ENCODE measurements at regions not wholly inside any gene's neighbourhood (a gene's known extent, or its start where the extent isn't known, plus 50 kb on each side); places are given as distances from the start of the nearest gene placed in this dataset.
A peak's percentile ranks its signal among the peaks of the same experiment; 100 is the strongest.

- DNase-seq (ENCODE audit: low spot score), result no peak
Observed at GRCh38 chr6:167674486-167674885, 152.2 kb upstream of the AFDN start.

GRCh38 chr6:167676000-167676665, 150.6 kb upstream of the AFDN start:
- DNase-seq (ENCODE audit: low spot score), result no peak

GRCh38 chr6:167676666-167677421, 149.9 kb upstream of the AFDN start:
- DNase-seq (ENCODE audit: low spot score), result no peak

- DNase-seq (ENCODE audit: low spot score), result no peak
Observed at GRCh38 chr6:167677422-167677789, 149.3 kb upstream of the AFDN start.

- no peak for DNase-seq (ENCODE audit: low spot score)
Observed at GRCh38 chr6:167678102-167679101, 148.3 kb upstream of the AFDN start.

GRCh38 chr6:167679122-167679736, 147.5 kb upstream of the AFDN start:
- DNase-seq (ENCODE audit: low spot score), result no peak

- DNase-seq (ENCODE audit: low spot score), result no peak
Observed at GRCh38 chr6:167679790-167680604, 146.7 kb upstream of the AFDN start.

- no peak for DNase-seq (ENCODE audit: low spot score)
Observed at GRCh38 chr6:167680605-167681149, 146.0 kb upstream of the AFDN start.

- DNase-seq (ENCODE audit: low spot score), result peak; percentile 29
Observed at GRCh38 chr6:167682125-167682524, 144.6 kb upstream of the AFDN start.

- no peak for DNase-seq (ENCODE audit: low spot score)
Observed at GRCh38 chr6:167682546-167683027, 144.1 kb upstream of the AFDN start.

- peak; percentile 97 for DNase-seq (ENCODE audit: low spot score)
Observed at GRCh38 chr6:167683028-167683862, 143.5 kb upstream of the AFDN start.

GRCh38 chr6:167684276-167685104, 142.2 kb upstream of the AFDN start:
- no peak for DNase-seq (ENCODE audit: low spot score)

- DNase-seq (ENCODE audit: low spot score), result no peak
Observed at GRCh38 chr6:167685654-167686053, 141.1 kb upstream of the AFDN start.

- no peak for DNase-seq (ENCODE audit: low spot score)
Observed at GRCh38 chr6:167686204-167686893, 140.4 kb upstream of the AFDN start.

- DNase-seq (ENCODE audit: low spot score), result no peak
Observed at GRCh38 chr6:167687116-167687725, 139.5 kb upstream of the AFDN start.

- no peak for DNase-seq (ENCODE audit: low spot score)
Observed at GRCh38 chr6:167688123-167688522, 138.6 kb upstream of the AFDN start.

- no peak for DNase-seq (ENCODE audit: low spot score)
Observed at GRCh38 chr6:167689278-167689677, 137.4 kb upstream of the AFDN start.

GRCh38 chr6:167689751-167690150, 137.0 kb upstream of the AFDN start:
- DNase-seq (ENCODE audit: low spot score), result no peak

Measured in A172 (cell line).